ENCODE measurements at regions not wholly inside any gene's neighbourhood (a gene's known extent, or its start where the extent isn't known, plus 50 kb on each side); places are given as distances from the start of the nearest gene placed in this dataset.

DNA sequence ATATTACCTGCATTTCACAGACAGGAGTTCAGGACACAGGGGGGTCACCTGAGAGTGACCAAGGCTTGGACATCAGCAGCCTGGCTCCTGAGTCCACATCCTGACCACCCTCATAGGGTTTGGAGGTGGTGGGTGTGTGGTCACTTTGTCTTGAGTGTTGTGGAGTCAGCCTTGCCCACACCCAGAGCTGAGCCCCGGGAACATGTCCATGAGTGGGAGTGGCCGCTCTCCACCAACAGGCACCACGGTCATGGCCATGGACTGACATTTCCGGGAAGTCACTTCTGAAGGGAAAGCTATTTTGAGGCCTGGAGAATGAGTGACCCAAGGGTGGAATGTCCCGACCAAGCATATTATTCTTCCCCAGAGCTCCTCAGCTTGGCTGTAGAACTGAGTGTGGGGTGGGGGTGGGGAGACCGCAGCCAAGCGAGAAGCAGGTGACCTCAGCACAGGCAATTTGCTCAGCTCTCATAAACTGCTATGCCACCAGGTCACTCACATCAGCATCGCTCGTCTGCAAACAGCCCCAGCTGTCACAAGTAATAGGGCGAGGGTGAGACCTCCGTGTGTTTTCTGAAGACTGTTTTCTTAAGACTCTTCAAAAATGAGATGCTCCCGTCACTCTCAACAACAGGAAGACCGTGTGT is 348.6 kb upstream of the CDH4 start:
- CTCF ChIA-PET, result no interaction called here
- Histone ChIP-seq H3K9me3 (no peaks in the 10 kb centered on the region), H3K36me3 (ENCODE audit: control insufficient read depth in 2 of 2, extremely low read depth in 1 of 2, insufficient read depth in 1 of 2, low read length in 1 of 2) (no peaks in the 10 kb centered on the region), H3K4me1 (ENCODE audit: control insufficient read depth in 1 of 2, extremely low read depth in 1 of 2, insufficient read depth in 2 of 2, low read length in 2 of 2) (no peaks in the 10 kb centered on the region), H3K4me3 (ENCODE audit: control insufficient read depth in 1 of 2, extremely low read depth in 1 of 2, low read length in 1 of 2) (no peak overlapping the region), H3K27me3 (replicated peaks in 1 of 2; ENCODE audit: control insufficient read depth in 2 of 2, extremely low read depth in 1 of 2, insufficient read depth in 2 of 2, low read length in 1 of 2) (peaks cover 0 to 4% of the 10 kb centered on the region in 2 experiments), H3K27ac (ENCODE audit: low read length) (no peak overlapping the region)
- Mint-ChIP-seq H3K4me3 (no peak overlapping the region), H3K27ac (no peak overlapping the region), H3K27me3 (no peaks in the 10 kb centered on the region), H3K36me3 (no peaks in the 10 kb centered on the region), H3K9me3 (peaks cover 4 to 7% (median 4%) of the 10 kb centered on the region in 3 donors), H3K4me1 (no peaks in the 10 kb centered on the region)
- ATAC-seq (replicated peaks in 1 of 4), result no peak
- POLR2A ChIA-PET, result no interaction called here
- no peak for DNase-seq
- 71% methylated on average over 5 of the region's 13 CpGs for WGBS (ENCODE audit: insufficient coverage)

DNA sequence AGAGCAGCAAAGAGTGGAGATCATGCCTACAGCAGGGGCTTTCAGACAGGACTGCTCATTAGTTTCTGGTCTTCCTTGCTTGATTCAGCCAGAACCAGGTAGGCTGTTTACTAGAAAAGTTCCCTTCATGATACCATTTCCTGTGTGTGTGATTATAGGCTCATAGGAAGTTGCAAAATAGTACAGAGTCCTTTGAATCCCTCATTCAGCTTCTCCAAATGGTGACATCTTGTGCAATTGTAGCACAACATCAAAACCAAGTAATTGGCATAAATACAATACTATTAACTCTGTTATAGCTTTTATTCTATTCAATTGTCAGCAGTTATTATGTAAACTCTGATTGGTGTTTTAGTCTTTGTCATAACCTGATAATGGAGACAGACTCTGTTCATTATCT is 347.3 kb upstream of the CDH4 start:
- no peaks in the 10 kb centered on the region for H3K27me3 Mint-ChIP-seq
- ChIA-PET POLR2A (no interaction called here), CTCF (no interaction called here)
- no peak overlapping the region for H3K27ac Mint-ChIP-seq
- no peaks in the 10 kb centered on the region for H3K4me1 ChIP-seq (ENCODE audit: control insufficient read depth in 1 of 2, extremely low read depth in 1 of 2, insufficient read depth in 2 of 2, low read length in 2 of 2)
- no peak overlapping the region for H3K27ac ChIP-seq (ENCODE audit: low read length)
- H3K4me3 ChIP-seq (ENCODE audit: control insufficient read depth in 1 of 2, extremely low read depth in 1 of 2, low read length in 1 of 2), result no peak overlapping the region
- peaks cover 0 to 4% of the 10 kb centered on the region in 2 experiments for H3K27me3 ChIP-seq (replicated peaks in 1 of 2; ENCODE audit: control insufficient read depth in 2 of 2, extremely low read depth in 1 of 2, insufficient read depth in 2 of 2, low read length in 1 of 2)
- no peaks in the 10 kb centered on the region for H3K36me3 Mint-ChIP-seq
- H3K9me3 Mint-ChIP-seq, result peaks cover 4 to 7% (median 4%) of the 10 kb centered on the region in 3 donors
- H3K4me3 Mint-ChIP-seq, result no peak overlapping the region
- no peak for ATAC-seq (replicated peaks in 1 of 4)
- no peaks in the 10 kb centered on the region for H3K9me3 ChIP-seq
- H3K4me1 Mint-ChIP-seq, result no peaks in the 10 kb centered on the region
- DNase-seq, result no peak
- no peaks in the 10 kb centered on the region for H3K36me3 ChIP-seq (ENCODE audit: control insufficient read depth in 2 of 2, extremely low read depth in 1 of 2, insufficient read depth in 1 of 2, low read length in 1 of 2)

DNA sequence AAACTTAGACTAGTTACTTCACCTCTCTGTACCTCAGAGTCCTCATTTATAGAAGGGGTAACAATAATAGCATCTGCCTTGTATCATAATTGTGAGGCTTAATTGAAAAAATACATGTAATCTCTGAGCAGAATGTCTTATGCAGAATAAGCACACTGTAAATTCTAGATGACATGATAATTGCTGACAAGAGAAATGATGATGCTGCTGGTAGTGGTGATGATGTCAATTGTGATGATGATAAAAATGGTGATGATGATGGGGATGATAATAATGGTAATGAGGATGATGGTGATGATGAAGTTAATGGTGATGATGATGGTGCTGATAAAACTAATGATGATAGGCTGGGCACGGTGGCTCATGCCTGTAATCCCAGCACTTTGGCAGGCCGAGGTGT is 346.1 kb upstream of the CDH4 start:
- H3K4me1 ChIP-seq (ENCODE audit: control insufficient read depth in 1 of 2, extremely low read depth in 1 of 2, insufficient read depth in 2 of 2, low read length in 2 of 2), result no peaks in the 10 kb centered on the region
- peaks cover 4 to 7% (median 4%) of the 10 kb centered on the region in 3 donors for H3K9me3 Mint-ChIP-seq
- ChIA-PET POLR2A (no interaction called here), CTCF (no interaction called here)
- WGBS (ENCODE audit: insufficient coverage), result no CpG with 5 or more reads among the region's 2 CpGs
- no peak overlapping the region for H3K4me3 Mint-ChIP-seq
- H3K36me3 ChIP-seq (ENCODE audit: control insufficient read depth in 2 of 2, extremely low read depth in 1 of 2, insufficient read depth in 1 of 2, low read length in 1 of 2), result no peaks in the 10 kb centered on the region
- H3K9me3 ChIP-seq, result no peaks in the 10 kb centered on the region
- no peak overlapping the region for H3K27ac Mint-ChIP-seq
- no peak overlapping the region for H3K27ac ChIP-seq (ENCODE audit: low read length)
- ATAC-seq (replicated peaks in 1 of 4) (no peak), DNase-seq (no peak)
- H3K27me3 ChIP-seq (replicated peaks in 1 of 2; ENCODE audit: control insufficient read depth in 2 of 2, extremely low read depth in 1 of 2, insufficient read depth in 2 of 2, low read length in 1 of 2), result peaks cover 0 to 4% of the 10 kb centered on the region in 2 experiments
- no peaks in the 10 kb centered on the region for H3K4me1 Mint-ChIP-seq
- H3K36me3 Mint-ChIP-seq, result no peaks in the 10 kb centered on the region
- H3K27me3 Mint-ChIP-seq, result no peaks in the 10 kb centered on the region
- no peak overlapping the region for H3K4me3 ChIP-seq (ENCODE audit: control insufficient read depth in 1 of 2, extremely low read depth in 1 of 2, low read length in 1 of 2)

DNA sequence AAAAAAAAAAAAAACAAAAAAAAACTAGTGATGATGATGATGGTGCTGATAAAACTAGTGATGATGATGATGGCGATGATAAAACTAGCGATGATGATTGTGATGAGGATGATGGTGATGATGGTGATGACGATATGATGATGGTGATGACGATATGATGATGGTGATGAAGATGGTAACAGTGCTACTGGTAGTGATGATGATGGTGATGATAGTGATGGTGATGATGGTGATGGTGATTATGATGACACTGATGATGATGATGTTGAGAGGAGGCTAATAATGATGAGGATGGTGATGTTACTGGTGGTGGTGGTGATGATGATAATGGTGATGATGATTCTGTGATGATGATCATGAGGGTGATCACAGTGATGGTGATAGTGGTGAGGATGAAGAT is 345.5 kb upstream of the CDH4 start:
- no peak for ATAC-seq (replicated peaks in 1 of 4)
- Histone ChIP-seq H3K36me3 (ENCODE audit: control insufficient read depth in 2 of 2, extremely low read depth in 1 of 2, insufficient read depth in 1 of 2, low read length in 1 of 2) (no peaks in the 10 kb centered on the region), H3K4me3 (ENCODE audit: control insufficient read depth in 1 of 2, extremely low read depth in 1 of 2, low read length in 1 of 2) (no peak overlapping the region), H3K9me3 (no peaks in the 10 kb centered on the region), H3K27me3 (replicated peaks in 1 of 2; ENCODE audit: control insufficient read depth in 2 of 2, extremely low read depth in 1 of 2, insufficient read depth in 2 of 2, low read length in 1 of 2) (peaks cover 0 to 4% of the 10 kb centered on the region in 2 experiments), H3K27ac (ENCODE audit: low read length) (no peak overlapping the region), H3K4me1 (ENCODE audit: control insufficient read depth in 1 of 2, extremely low read depth in 1 of 2, insufficient read depth in 2 of 2, low read length in 2 of 2) (no peaks in the 10 kb centered on the region)
- Mint-ChIP-seq H3K36me3 (no peaks in the 10 kb centered on the region), H3K4me3 (no peak overlapping the region), H3K4me1 (no peaks in the 10 kb centered on the region), H3K27ac (no peak overlapping the region), H3K9me3 (peaks cover 4 to 7% (median 4%) of the 10 kb centered on the region in 3 donors), H3K27me3 (no peaks in the 10 kb centered on the region)
- POLR2A ChIA-PET, result no interaction called here
- WGBS (ENCODE audit: insufficient coverage), result 89% methylated on average over 4 of the region's 4 CpGs
- CTCF ChIA-PET, result no interaction called here
- no peak for DNase-seq

DNA sequence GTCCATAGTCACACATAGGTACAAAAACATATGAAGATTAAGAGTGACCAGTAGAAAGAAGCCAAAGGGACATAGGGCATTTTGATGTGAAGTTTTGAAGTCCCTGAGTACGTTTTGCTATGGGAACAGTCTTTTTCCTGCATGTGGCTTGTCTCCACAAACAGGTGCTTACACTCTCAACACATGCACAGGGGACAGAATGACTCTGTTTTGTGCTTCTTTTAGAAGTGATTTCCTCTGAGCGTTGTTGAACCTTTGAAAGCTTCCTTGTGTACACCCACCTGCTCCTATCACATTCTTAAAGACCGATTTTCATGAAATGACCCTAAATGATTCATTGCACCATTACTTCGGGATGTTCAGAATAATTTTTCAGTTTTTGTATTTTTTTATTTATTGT is 338.8 kb upstream of the CDH4 start:
- Histone ChIP-seq H3K27me3 (replicated peaks in 1 of 2; ENCODE audit: control insufficient read depth in 2 of 2, extremely low read depth in 1 of 2, insufficient read depth in 2 of 2, low read length in 1 of 2) (no peaks in the 10 kb centered on the region), H3K9me3 (peaks cover 2% of the 10 kb centered on the region), H3K36me3 (ENCODE audit: control insufficient read depth in 2 of 2, extremely low read depth in 1 of 2, insufficient read depth in 1 of 2, low read length in 1 of 2) (no peaks in the 10 kb centered on the region), H3K4me3 (ENCODE audit: control insufficient read depth in 1 of 2, extremely low read depth in 1 of 2, low read length in 1 of 2) (no peak overlapping the region), H3K27ac (ENCODE audit: low read length) (no peak overlapping the region), H3K4me1 (ENCODE audit: control insufficient read depth in 1 of 2, extremely low read depth in 1 of 2, insufficient read depth in 2 of 2, low read length in 2 of 2) (no peaks in the 10 kb centered on the region)
- no peak overlapping the region for H3K27ac Mint-ChIP-seq
- H3K4me1 Mint-ChIP-seq, result no peaks in the 10 kb centered on the region
- H3K36me3 Mint-ChIP-seq, result no peaks in the 10 kb centered on the region
- no peak overlapping the region for H3K4me3 Mint-ChIP-seq
- CTCF ChIA-PET, result no interaction called here
- H3K9me3 Mint-ChIP-seq, result peaks cover 6 to 15% (median 8%) of the 10 kb centered on the region in 3 donors
- POLR2A ChIA-PET, result no interaction called here
- ATAC-seq (replicated peaks in 1 of 4), result no peak
- H3K27me3 Mint-ChIP-seq, result peaks cover 0 to 4% of the 10 kb centered on the region in 2 donors
- DNase-seq, result no peak
- WGBS (ENCODE audit: insufficient coverage), result no CpG with 5 or more reads among the region's 4 CpGs

DNA sequence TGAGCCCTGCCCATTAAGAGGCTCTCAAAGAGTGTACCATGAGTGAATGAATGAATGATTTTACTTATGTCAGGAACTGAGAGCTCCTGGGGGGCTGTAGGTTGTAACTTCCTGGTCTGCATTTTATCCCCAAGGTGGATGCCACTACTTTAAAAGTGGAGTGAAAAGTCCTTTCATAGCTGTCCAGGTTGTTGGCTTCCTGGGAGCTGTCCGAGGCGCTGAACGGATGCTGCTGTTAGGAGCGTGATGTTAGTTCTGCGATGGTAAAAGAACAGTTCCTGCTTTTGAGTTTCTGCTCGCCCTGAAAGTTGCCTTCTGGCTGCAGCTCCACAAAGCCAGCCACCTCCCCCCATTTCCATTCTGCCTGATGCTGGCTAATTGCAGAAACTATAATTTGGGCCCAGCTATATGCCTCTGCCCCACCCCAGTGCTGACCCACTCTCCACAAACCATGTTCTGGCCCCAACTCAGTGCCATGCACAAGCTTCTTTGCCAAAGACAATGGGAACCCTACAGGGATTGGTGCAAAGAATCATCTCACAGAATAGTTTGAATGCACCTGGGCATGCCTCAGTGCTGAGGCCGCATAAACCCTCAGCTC is 330.9 kb upstream of the CDH4 start:
- ChIA-PET POLR2A (no interaction called here), CTCF (no interaction called here)
- Histone ChIP-seq H3K4me1 (ENCODE audit: control insufficient read depth in 1 of 2, extremely low read depth in 1 of 2, insufficient read depth in 2 of 2, low read length in 2 of 2) (no peaks in the 10 kb centered on the region), H3K27me3 (replicated peaks in 1 of 2; ENCODE audit: control insufficient read depth in 2 of 2, extremely low read depth in 1 of 2, insufficient read depth in 2 of 2, low read length in 1 of 2) (no peaks in the 10 kb centered on the region), H3K36me3 (ENCODE audit: control insufficient read depth in 2 of 2, extremely low read depth in 1 of 2, insufficient read depth in 1 of 2, low read length in 1 of 2) (no peaks in the 10 kb centered on the region), H3K4me3 (ENCODE audit: control insufficient read depth in 1 of 2, extremely low read depth in 1 of 2, low read length in 1 of 2) (no peak overlapping the region), H3K27ac (ENCODE audit: low read length) (no peak overlapping the region), H3K9me3 (peaks cover 2% of the 10 kb centered on the region)
- DNase-seq, result peak in 7 of 35 experiments; percentile 1 to 15 (median 11)
- 40% methylated on average over 2 of the region's 7 CpGs for WGBS (ENCODE audit: insufficient coverage)
- Mint-ChIP-seq H3K4me1 (no peaks in the 10 kb centered on the region), H3K27me3 (peaks cover 0 to 4% of the 10 kb centered on the region in 2 donors), H3K9me3 (peaks cover 5 to 11% (median 6%) of the 10 kb centered on the region in 3 donors), H3K27ac (no peak overlapping the region), H3K36me3 (no peaks in the 10 kb centered on the region), H3K4me3 (no peak overlapping the region)
- ATAC-seq (replicated peaks in 1 of 4), result no peak

Data from T-cell (primary cell).